Psoas muscle (tissue), 7 donors: ENCODE measurements at regions not wholly inside any gene's neighbourhood (a gene's known extent, or its start where the extent isn't known, plus 50 kb on each side); places are given as distances from the start of the nearest gene placed in this dataset.

Experiments used
- ATAC-seq, 4 donors: fragments of 200-7000 bp; cut with Tn5 transposase; one replicate each; pipeline ENCODE4 v1.9.1; 2020; ENCODE audit warnings: moderate library complexity in 3 of 4, mild to moderate bottlenecking in 2 of 4
- DNase-seq, 2 donors: peaks; one replicate each; pipeline ENCODE4 v3.0.0-alpha.2; 2020
- H3K27ac ChIP-seq: fragments of 200-600 bp; one replicate; pipeline ENCODE4 v1.8.0; 2022
- H3K27me3 ChIP-seq, 3 donors: fragments of 200-600 bp in 1 of 3; one replicate each; pipeline versions ENCODE4 v1.6.1 to v1.8.0; 2013 to 2022; ENCODE audit warnings: low read length in 2 of 3, mild to moderate bottlenecking in 2 of 3, moderate library complexity in 1 of 3; ENCODE audit not compliant: insufficient read depth in 3 of 3
- H3K36me3 ChIP-seq, 2 donors: fragments of 200-600 bp in 1 of 2; one replicate each; pipeline versions ENCODE4 v1.6.1 to v1.8.0; 2013 to 2022; ENCODE audit warnings: low read depth in 1 of 2, mild to moderate bottlenecking in 1 of 2, moderate library complexity in 1 of 2; ENCODE audit not compliant: insufficient read depth in 1 of 2
- H3K4me1 ChIP-seq: fragments of 200-600 bp; one replicate; pipeline ENCODE4 v1.8.0; 2022
- H3K4me3 ChIP-seq: fragments of 200-600 bp; one replicate; pipeline ENCODE4 v1.8.0; 2022; ENCODE audit warnings: mild to moderate bottlenecking
- H3K9me3 ChIP-seq: fragments of 200-600 bp; one replicate; pipeline ENCODE4 v1.8.0; 2022
- WGBS, 3 donors: extraction: QIAGEN DNeasy Blood & Tissue Kit; methylation state at CpG; one replicate each; pipeline versions ENCODE4 v1.1.6 to v1.1.7; 2013; 5-methylcytosine and 5-hydroxymethylcytosine counted together
- intact Hi-C, 2 donors: fragments of 100-400 bp; cut with DNase I; formaldehyde crosslinking; loops; one replicate each; pipeline versions ENCODE4 v1.11.0 to v1.14.2; 2022
- TF ChIP-seq, protein P1 (sequence below): fragments of 200-600 bp; IDR thresholded peaks from one replicate; pipeline ENCODE4 v1.8.0; 2022; ENCODE audit warnings: antibody characterized with exemption
- donor health status: healthy with polysubstance abuse.
- donor health status: DM: no; HTN: no; CAD: no; lungs with moderate emphysema.
- donor health status: Bipolar disorder and iron deficiency.
- donor health status: healthy.
- donor health status: DM: yes; HTN: yes; CAD: no.
- donor health status: DM: no; HTN: no; CAD: no.
- donor health status: DM: yes; HTN: yes; CAD: no.

DNA sequence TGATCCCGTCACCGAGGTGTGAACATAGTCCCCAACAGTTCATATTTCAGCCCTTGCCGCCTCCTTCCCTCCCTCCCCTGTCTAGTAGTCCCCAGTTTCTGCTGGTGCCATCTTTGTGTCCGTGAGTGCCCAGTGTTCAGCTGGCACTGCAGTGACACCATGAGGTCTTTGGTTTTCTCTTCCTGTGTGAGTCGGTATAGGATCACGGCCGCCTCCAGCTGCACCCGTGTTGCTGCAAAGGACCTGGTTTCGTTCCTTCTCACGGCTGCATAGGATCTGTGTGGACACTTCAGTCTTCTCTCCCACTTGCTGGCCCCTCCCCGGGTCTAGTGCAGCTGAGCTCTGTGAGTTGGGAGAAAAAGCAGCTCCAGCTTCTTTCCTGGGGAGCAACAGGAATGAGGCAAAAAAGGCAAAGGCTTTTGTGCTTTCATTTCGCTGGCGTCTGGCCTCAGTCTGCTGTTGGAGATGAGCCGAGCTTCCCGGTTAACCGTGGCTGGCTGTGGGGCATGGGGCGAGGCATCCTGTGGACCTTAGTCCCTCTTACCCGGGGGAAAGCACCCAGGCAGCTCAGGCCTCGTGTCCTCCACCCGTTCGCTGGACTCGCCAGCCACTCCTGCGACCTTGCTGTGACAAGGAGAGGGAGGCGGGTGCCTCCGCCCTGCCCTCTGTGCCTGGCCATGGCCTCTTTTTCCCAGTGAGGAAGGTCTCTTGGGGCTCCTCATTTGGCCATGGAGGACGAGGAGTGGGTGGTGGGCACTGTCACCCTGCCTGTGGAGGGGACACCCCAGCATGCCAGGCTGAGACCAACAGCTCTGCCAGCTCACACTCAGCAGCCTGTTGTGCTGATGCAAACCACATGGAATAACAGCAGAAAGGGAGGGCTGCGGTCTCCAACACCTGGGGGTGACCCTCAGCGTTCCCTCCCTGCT, 196.5 kb downstream of the TEX29 start:
- no peak overlapping the region for H3K27ac ChIP-seq
- H3K9me3 ChIP-seq, result no peaks in the 10 kb centered on the region
- H3K4me3 ChIP-seq, result peak overlapping the region; percentile 38
- no peaks in the 10 kb centered on the region for H3K36me3 ChIP-seq
- ATAC-seq (no peak), DNase-seq (no peak)
- 41 to 47% (median 42%) methylated on average over 28 of the region's 28 CpGs for WGBS, 3 donors
- H3K27me3 ChIP-seq, result peaks cover 0 to 61% (median 13%) of the 10 kb centered on the region in 3 donors
- intact Hi-C loops, result no loop called here
- TF ChIP-seq, protein P1, sequence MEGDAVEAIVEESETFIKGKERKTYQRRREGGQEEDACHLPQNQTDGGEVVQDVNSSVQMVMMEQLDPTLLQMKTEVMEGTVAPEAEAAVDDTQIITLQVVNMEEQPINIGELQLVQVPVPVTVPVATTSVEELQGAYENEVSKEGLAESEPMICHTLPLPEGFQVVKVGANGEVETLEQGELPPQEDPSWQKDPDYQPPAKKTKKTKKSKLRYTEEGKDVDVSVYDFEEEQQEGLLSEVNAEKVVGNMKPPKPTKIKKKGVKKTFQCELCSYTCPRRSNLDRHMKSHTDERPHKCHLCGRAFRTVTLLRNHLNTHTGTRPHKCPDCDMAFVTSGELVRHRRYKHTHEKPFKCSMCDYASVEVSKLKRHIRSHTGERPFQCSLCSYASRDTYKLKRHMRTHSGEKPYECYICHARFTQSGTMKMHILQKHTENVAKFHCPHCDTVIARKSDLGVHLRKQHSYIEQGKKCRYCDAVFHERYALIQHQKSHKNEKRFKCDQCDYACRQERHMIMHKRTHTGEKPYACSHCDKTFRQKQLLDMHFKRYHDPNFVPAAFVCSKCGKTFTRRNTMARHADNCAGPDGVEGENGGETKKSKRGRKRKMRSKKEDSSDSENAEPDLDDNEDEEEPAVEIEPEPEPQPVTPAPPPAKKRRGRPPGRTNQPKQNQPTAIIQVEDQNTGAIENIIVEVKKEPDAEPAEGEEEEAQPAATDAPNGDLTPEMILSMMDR, result no peak
- H3K4me1 ChIP-seq, result no peaks in the 10 kb centered on the region

DNA sequence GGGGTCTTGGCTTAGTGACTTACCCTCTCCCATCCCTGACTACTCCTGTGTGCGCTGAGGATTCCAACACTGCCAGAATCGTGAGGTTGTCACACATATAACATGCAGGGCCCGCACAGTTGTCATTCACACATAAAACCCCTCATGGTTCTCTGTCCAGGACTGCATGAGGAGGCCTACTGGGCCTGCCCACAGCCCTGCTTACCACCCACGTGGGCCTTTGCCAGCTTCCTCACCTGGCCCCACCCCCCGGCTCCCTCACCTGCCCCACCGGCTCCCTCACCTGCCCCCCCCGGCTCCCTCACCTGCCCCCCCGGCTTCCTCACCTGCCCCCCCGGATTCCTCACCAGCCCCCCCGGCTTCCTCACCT, 197.2 kb downstream of the TEX29 start:
- H3K27ac ChIP-seq, result no peak overlapping the region
- WGBS, 3 donors, result 64 to 71% (median 69%) methylated on average over 4 to 8 of the region's 10 CpGs

DNA sequence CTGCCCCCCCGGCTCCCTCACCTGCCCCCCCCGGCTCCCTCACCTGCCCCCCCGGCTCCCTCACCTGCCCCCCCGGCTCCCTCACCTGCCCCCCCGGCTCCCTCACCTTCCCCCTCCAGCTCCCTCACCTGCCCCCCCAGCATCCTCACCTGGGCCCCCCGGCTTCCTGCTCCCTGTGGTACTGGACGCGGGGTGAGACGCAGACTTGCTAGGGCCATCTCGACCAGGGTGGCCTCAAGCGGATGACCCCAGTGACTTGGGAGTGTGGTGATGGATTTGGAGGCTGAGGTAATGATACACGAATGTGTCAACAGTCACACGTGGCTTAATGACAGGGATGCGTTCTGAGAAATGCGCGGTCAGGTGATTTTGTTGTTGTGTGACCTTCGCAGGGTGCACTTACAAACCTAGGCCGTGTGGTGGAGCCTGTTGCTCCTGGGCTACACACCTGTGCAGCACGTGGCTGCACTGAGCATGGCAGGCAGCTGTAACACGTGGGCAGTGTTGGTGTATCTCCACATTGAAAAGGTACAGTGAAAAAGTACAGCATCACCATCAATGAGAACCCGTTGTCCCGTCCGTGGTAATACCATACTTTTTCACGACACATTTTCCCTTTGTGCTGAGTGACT, 197.8 kb downstream of the TEX29 start:
- Histone ChIP-seq H3K4me1 (no peaks in the 10 kb centered on the region), H3K36me3 (no peaks in the 10 kb centered on the region), H3K4me3 (no peak overlapping the region), H3K27me3 (peaks cover 0 to 49% (median 13%) of the 10 kb centered on the region in 3 donors), H3K9me3 (no peaks in the 10 kb centered on the region), H3K27ac (no peak overlapping the region)
- DNase-seq (no peak), ATAC-seq (no peak)
- intact Hi-C loops, result no loop called here
- TF ChIP-seq, protein P1, result no peak
- WGBS, 3 donors, result 65 to 73% (median 69%) methylated on average over 19 to 24 of the region's 24 CpGs

More for the DNA sequence above, 197.2 kb downstream of the TEX29 start:
- Histone ChIP-seq H3K4me3 (no peak overlapping the region), H3K4me1 (no peaks in the 10 kb centered on the region), H3K36me3 (no peaks in the 10 kb centered on the region), H3K27me3 (peaks cover 0 to 55% (median 13%) of the 10 kb centered on the region in 3 donors), H3K9me3 (no peaks in the 10 kb centered on the region)
- TF ChIP-seq, protein P1, result no peak
- intact Hi-C loops, result no loop called here
- no peak for ATAC-seq
- no peak for DNase-seq

- WGBS, 3 donors, result 47 to 74% (median 54%) methylated on average over 8 of the region's 8 CpGs
Observed at GRCh38 chr13:111519041-111519440, 198.6 kb downstream of the TEX29 start.

More at GRCh38 chr13:111519041-111519440, 198.6 kb downstream of the TEX29 start:
- TF ChIP-seq, protein P1, result no peak
- Histone ChIP-seq H3K27ac (no peak overlapping the region), H3K36me3 (no peaks in the 10 kb centered on the region), H3K4me1 (no peaks in the 10 kb centered on the region), H3K27me3 (peaks cover 0 to 43% (median 8%) of the 10 kb centered on the region in 3 donors), H3K9me3 (no peaks in the 10 kb centered on the region), H3K4me3 (no peak overlapping the region)
- ATAC-seq (no peak), DNase-seq (no peak)
- intact Hi-C loops, result no loop called here
